Inferior parietal cortex (tissue), 1 donor: ENCODE measurements at regions not wholly inside any gene's neighbourhood (a gene's known extent, or its start where the extent isn't known, plus 50 kb on each side); places are given as distances from the start of the nearest gene placed in this dataset.
A peak's percentile ranks its signal among the peaks of the same experiment; 100 is the strongest.
"Not testable (repeated sequence)": the region's sequence is repeated elsewhere in the genome, so short reads cannot be mapped to it uniquely, and the experiment has no call there.

Source experiments
- DNase-seq: peaks from one replicate; pipeline ENCODE4 v3.0.0-alpha.2; 2016; ENCODE audit errors: extremely low spot score

- no peak for DNase-seq
Measured at GRCh38 chr1:187714470-187714869, 885.7 kb downstream of the PLA2G4A start.

- DNase-seq = no peak
Measured at GRCh38 chr1:187715483-187715882, 886.7 kb downstream of the PLA2G4A start.

- no peak for DNase-seq
Measured at GRCh38 chr1:187716160-187716559, 887.4 kb downstream of the PLA2G4A start.

DNA sequence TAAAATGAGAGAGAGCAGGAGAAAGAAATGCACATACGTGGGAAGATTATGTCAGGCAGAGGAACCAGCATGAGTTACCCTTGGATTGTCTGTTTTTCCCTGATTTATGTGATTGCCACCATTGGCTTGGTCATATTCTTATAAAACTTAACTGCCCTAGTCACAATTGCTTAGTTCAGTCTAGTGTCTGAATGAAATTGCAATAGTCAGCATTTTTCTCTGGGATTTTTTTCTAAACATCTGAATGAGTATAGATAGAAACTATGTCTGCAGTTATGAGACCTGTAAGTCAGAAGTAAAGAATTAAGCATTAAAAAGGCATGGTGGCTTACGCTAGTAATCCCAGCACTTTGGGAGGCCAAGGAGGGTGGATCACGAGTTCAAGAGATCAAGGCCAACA lies 889.8 kb downstream of the PLA2G4A start:
- DNase-seq = no peak

- no peak for DNase-seq
Measured at GRCh38 chr1:187721216-187721615, 892.5 kb downstream of the PLA2G4A start.

DNA sequence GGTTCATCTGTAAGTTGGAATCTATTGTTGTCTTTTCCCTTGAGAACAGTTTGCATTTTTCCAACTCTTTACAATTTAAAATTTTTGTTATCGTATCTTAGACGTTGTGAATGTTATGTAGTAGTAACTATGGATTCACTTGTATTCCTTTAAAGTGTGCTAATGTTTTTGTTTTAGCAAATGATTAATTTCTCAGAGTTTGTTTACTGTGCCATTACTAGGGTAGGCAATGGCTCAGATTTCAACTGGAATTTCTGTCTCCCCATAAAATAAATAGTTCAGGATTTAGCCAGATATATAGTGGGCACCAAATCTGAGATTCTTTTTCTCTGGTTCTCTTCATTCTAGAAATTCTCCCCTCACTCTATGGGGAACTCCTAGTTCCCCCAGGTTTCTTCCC lies 896.5 kb downstream of the PLA2G4A start:
- no peak for DNase-seq

- no peak for DNase-seq
Measured at GRCh38 chr1:187733232-187733631, 904.5 kb downstream of the PLA2G4A start.

- no peak for DNase-seq
Measured at GRCh38 chr1:187734427-187734826, 905.7 kb downstream of the PLA2G4A start.

- no peak for DNase-seq
Measured at GRCh38 chr1:187744665-187745064, 915.9 kb downstream of the PLA2G4A start.

GRCh38 chr1:187755536-187755935 lies 926.8 kb downstream of the PLA2G4A start:
- peak; percentile 0 for DNase-seq

DNA sequence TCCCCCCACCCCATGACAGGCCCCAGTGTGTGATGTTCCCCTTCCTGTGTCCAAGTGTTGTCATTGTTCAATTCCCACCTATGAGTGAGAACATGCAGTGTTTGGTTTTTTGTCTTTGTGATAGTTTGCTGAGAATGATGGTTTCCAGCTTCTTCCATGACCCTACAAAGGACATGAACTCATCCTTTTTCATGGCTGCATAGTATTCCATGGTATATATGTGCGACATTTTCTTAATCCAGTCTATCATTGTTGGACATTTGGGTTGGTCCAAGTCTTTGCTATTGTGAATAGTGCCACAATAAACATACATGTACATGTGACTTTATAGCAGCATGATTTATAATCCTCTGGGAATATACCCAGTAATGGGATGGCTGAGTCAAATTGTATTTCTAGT lies 927.9 kb downstream of the PLA2G4A start:
- DNase-seq = not testable (repeated sequence)

- peak; percentile 1 for DNase-seq
Measured at GRCh38 chr1:187759825-187760333, 931.1 kb downstream of the PLA2G4A start.

DNA sequence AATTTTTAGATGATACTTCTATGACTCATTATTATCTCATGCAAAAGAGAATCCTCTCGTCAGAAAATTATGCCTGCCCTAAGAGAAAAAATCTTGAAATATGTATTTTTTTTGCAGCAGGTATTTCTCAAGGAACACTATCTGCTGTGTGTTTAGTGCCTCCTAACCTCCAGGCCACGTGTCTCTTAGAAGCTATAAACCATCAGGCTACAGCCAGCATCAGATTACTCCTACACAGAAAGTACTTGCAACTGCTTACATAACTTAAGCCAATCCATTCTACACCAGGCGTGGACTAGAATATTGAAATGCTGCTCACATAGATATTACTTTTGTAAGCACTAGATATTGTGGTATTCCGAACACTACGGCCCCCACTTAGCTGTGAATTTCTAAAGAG lies 933.4 kb downstream of the PLA2G4A start:
- DNase-seq = peak; percentile 8

GRCh38 chr1:187763465-187763864 lies 934.7 kb downstream of the PLA2G4A start:
- peak; percentile 0 for DNase-seq

DNA sequence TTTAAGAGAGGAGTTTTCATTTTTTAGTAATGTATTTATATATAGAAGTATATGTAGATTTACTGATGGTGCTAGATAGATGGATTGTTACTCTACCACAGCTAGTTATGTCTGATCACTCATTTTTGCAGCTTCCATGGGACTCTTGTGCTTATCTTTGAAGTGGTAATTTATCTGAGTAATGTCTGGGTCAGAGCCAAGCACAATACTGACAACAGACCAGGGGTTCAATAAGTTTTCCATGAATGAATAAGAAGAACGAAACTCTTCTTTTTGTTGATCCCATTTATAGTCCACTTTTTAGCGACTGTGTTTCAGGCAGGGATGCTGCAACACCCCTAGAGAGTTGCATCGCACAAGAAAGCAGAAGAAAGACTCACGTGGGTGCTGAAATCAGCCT lies 935.2 kb downstream of the PLA2G4A start:
- no peak for DNase-seq

GRCh38 chr1:187771396-187771795 lies 942.6 kb downstream of the PLA2G4A start:
- DNase-seq = peak; percentile 0

- DNase-seq = peak; percentile 0
Measured at GRCh38 chr1:187773168-187773567, 944.4 kb downstream of the PLA2G4A start.

- no peak for DNase-seq
Measured at GRCh38 chr1:187787736-187788135, 959.0 kb downstream of the PLA2G4A start.

DNA sequence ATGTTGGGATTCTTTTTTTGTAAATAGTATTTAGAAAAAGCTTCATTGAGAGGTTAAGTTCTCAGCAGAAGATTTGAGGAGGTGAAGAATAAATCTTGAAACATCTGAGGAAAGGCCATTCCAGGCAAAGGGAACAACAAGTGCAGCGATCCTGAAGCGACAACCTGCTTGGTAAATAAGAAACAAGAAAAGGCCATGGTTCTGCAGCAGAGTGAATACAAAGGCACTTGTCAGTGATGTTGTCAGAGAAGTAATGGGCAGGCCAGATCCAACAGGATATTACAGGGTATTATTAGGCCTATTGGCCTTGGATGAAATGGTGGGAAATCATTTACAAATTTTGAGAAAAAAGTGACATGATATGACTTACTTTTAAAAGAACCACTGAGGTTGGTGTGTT lies 960.0 kb downstream of the PLA2G4A start:
- no peak for DNase-seq

GRCh38 chr1:187790724-187791123 lies 962.0 kb downstream of the PLA2G4A start:
- DNase-seq = no peak

GRCh38 chr1:187794561-187794960 lies 965.8 kb downstream of the PLA2G4A start:
- DNase-seq = no peak

GRCh38 chr1:187809549-187809948 lies 980.8 kb downstream of the PLA2G4A start:
- no peak for DNase-seq

DNA sequence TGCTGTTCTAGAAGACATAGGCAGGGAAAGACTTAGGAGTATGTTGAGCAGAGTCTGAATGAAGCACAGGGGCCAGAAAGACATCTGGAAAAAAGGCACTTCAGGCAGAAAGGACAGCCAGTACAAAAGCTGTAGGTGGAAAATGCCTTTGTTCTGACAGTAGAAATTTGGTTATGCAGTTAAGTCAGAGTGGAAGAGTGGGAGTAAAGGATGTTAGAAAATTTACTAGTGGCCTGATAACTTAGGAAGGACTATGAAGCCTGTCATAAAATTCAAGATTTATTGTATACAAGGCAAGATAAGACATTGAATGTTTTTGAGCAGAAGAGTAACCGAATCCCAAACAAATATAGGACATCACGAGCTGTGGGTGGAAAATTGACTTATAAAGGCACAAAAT lies 987.9 kb downstream of the PLA2G4A start:
- DNase-seq = no peak

DNA sequence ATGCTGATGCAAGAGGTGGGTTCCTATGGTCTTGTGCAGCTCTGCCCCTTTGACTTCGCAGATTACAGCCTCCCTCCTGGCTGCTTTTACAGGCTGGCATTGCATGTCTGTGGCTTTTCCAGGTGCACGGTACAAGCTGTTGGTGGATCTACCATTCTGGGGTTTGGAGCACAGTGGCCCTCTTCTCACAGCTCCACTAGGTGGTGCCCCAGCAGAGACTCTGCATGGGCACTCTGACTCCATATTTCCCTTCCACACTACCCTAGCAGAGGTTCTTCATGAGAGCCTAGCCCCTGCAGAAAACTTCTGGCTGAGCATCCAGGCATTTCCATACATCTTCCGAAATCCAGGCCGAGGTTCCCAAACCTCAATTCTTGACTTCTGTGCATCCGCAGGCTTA lies 989.0 kb downstream of the PLA2G4A start:
- DNase-seq = no peak

DNA sequence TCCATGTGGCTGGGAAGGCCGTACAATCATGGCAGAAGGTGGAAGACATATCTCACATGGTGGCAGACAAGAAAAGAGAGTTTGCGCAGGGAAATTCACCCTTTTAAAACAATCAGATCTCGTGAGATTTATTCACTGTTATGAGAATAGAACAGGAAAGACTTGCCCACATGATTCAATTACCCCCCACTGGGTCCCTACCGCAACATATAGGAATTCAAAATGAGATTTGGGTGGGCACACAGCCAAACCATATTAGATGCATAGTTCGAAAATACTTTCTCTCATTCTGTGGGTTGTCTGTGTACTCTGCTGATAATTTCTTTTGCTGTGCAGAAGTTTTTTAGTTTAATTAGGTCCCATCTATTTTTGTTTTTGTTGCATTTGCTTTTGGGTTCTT lies 990.3 kb downstream of the PLA2G4A start:
- no peak for DNase-seq
